Heart right ventricle (tissue), 16 donors: ENCODE measurements at regions not wholly inside any gene's neighbourhood (a gene's known extent, or its start where the extent isn't known, plus 50 kb on each side); places are given as distances from the start of the nearest gene placed in this dataset.

Experiments
- ATAC-seq, 8 donors: fragments of 200-7000 bp; cut with Tn5 transposase; one replicate each; pipeline ENCODE4 v1.9.1; 2020; ENCODE audit warnings: mild to moderate bottlenecking in 8 of 8, moderate library complexity in 8 of 8, moderate number of reproducible peaks in 1 of 8
- DNase-seq, 2 donors: peaks; one replicate each; pipeline ENCODE4 v3.0.0-alpha.2; 2020
- H3K27ac ChIP-seq, 10 donors: fragments of 200-600 bp; sonication (generic) in 2 of 10; one replicate each; pipeline versions ENCODE4 v1.5.0 to v1.8.0; 2020 to 2022; ENCODE audit warnings: mild to moderate bottlenecking in 3 of 10
- H3K27me3 ChIP-seq, 7 donors: fragments of 200-600 bp; one replicate each; pipeline ENCODE4 v1.8.0; 2021 to 2022; ENCODE audit warnings: mild to moderate bottlenecking in 2 of 7
- H3K36me3 ChIP-seq, 9 donors: fragments of 200-600 bp; sonication (generic) in 1 of 9; one replicate each; pipeline versions ENCODE4 v1.5.0 to v1.8.0; 2020 to 2022; ENCODE audit warnings: mild to moderate bottlenecking in 2 of 9
- H3K4me1 ChIP-seq, 9 donors: fragments of 200-600 bp; sonication (generic) in 1 of 9; one replicate each; pipeline versions ENCODE4 v1.5.0 to v1.8.0; 2020 to 2022; ENCODE audit warnings: mild to moderate bottlenecking in 4 of 9
- H3K4me3 ChIP-seq, 10 donors: fragments of 200-600 bp; sonication (generic) in 2 of 10; one replicate each; pipeline versions ENCODE4 v1.5.0 to v1.8.0; 2020 to 2022; ENCODE audit warnings: mild to moderate bottlenecking in 7 of 10, moderate library complexity in 2 of 10
- H3K9me3 ChIP-seq, 11 donors: fragments of 200-600 bp in 10 of 11; sonication (generic) in 2 of 11; one replicate each; pipeline versions ENCODE4 v1.5.0 to v1.8.0; 2013 to 2022; ENCODE audit warnings: mild to moderate bottlenecking in 2 of 11, control low read depth in 1 of 11, moderate library complexity in 1 of 11
- CTCF ChIP-seq, 9 donors: fragments of 200-600 bp; sonication (generic) in 2 of 9; IDR thresholded peaks; one replicate each; pipeline versions ENCODE4 v1.5.0 to v1.8.0; 2021 to 2022; ENCODE audit warnings: antibody characterized with exemption in 9 of 9, mild to moderate bottlenecking in 5 of 9, moderate library complexity in 1 of 9
- WGBS, 2 donors: extraction: QIAGEN DNeasy Blood & Tissue Kit; methylation state at CpG; one replicate each; pipeline ENCODE4 v1.1.7; 2013; ENCODE audit warnings: inconsistent platforms in 1 of 2; 5-methylcytosine and 5-hydroxymethylcytosine counted together
- intact Hi-C, 10 donors: fragments of 100-400 bp; cut with DNase I; formaldehyde crosslinking; loops; one replicate each; pipeline versions ENCODE4 v1.11.1 to v1.14.2; 2022
- donor health status: Arrhythmogenic right ventricular cardiomyopathy.
- donor health status: ischemic (EF 13 %, LVEDD 7.1; RV severe dilation, severe dysfunction).
- donor health status: healthy with polysubstance abuse.
- donor health status: DM: no; HTN: yes; CAD: no.
- donor health status: DM: no; HTN: no; CAD: no.
- donor health status: ischemic (EF 25% LVEDD 6.9; RV normal size, moderate dysfunction).
- donor health status: ischemic (EF 25% LVEDD 5.7; RV mildly dilated, moderate dysfunction).
- donor health status: healthy.
- donor health status: DM: yes; HTN: yes; CAD: no.
- donor health status: Ischemic cardiomyopathy.
- donor health status: ischemic (EF 35%, LVEDD 5.7; RV mildly dilated, moderate dysfunction).
- donor health status: nonischemic (EF 11% LVEDD 7.7; RV severe dilation, severe dysfunction).
- donor health status: DM: yes; HTN: yes; CAD: no.
- donor health status: PGD.
- donor health status: ischemic (EF 29% LVEDD 5.4; RV normal size, mild dysfunction).
- donor health status: nonischemic (EF 23%, LVEDD 6.1; RV moderate dilation, normal function).

GRCh38 chr6:168835991-168836390 is 395.0 kb downstream of the SMOC2 start:
- no peak for TF ChIP-seq CTCF (IDR thresholded peaks at IDR 0.05)
- no peaks in the 10 kb centered on the region for H3K36me3 ChIP-seq
- ATAC-seq: no peak
- no peak for DNase-seq
- peaks cover 0 to 28% (median 0%) of the 10 kb centered on the region in 7 donors for H3K27me3 ChIP-seq
- no peak overlapping the region for H3K4me3 ChIP-seq
- intact Hi-C loops: no loop called here
- no peaks in the 10 kb centered on the region for H3K4me1 ChIP-seq
- no peaks in the 10 kb centered on the region for H3K9me3 ChIP-seq
- no peak overlapping the region for H3K27ac ChIP-seq
- 80 to 84% methylated on average over 9 of the region's 9 CpGs for WGBS, 2 donors

GRCh38 chr6:168834801-168835200 is 393.8 kb downstream of the SMOC2 start:
- WGBS, 2 donors: 74 to 77% methylated on average over 5 of the region's 5 CpGs
- intact Hi-C loops: no loop called here

GRCh38 chr6:168834042-168834587 is 393.1 kb downstream of the SMOC2 start:
- TF ChIP-seq CTCF (IDR thresholded peaks at IDR 0.05): no peak
- Histone ChIP-seq H3K4me3 (no peak overlapping the region), H3K9me3 (no peaks in the 10 kb centered on the region), H3K27ac (no peak overlapping the region), H3K27me3 (peaks cover 0 to 28% (median 4%) of the 10 kb centered on the region in 7 donors), H3K36me3 (no peaks in the 10 kb centered on the region), H3K4me1 (no peaks in the 10 kb centered on the region)
- DNase-seq (no peak), ATAC-seq (no peak)
- WGBS, 2 donors: 62 to 69% methylated on average over 11 of the region's 11 CpGs
- intact Hi-C loops: no loop called here

More at GRCh38 chr6:168834801-168835200, 393.8 kb downstream of the SMOC2 start:
- Histone ChIP-seq H3K27me3 (peaks cover 0 to 28% (median under 1%) of the 10 kb centered on the region in 7 donors), H3K36me3 (no peaks in the 10 kb centered on the region), H3K4me1 (no peaks in the 10 kb centered on the region), H3K4me3 (no peak overlapping the region), H3K27ac (no peak overlapping the region), H3K9me3 (no peaks in the 10 kb centered on the region)
- ATAC-seq (no peak), DNase-seq (no peak)
- TF ChIP-seq CTCF (IDR thresholded peaks at IDR 0.05): no peak

GRCh38 chr6:168828800-168829199 is 387.8 kb downstream of the SMOC2 start:
- no peak for TF ChIP-seq CTCF (IDR thresholded peaks at IDR 0.05)

More at GRCh38 chr6:168828800-168829199, 387.8 kb downstream of the SMOC2 start:
- intact Hi-C loops: no loop called here
- Histone ChIP-seq H3K27me3 (peaks cover 0 to 4% (median 0%) of the 10 kb centered on the region in 7 donors), H3K9me3 (no peaks in the 10 kb centered on the region), H3K36me3 (no peaks in the 10 kb centered on the region), H3K27ac (no peak overlapping the region), H3K4me1 (peaks cover 0 to under 1% (median 0%) of the 10 kb centered on the region in 9 donors), H3K4me3 (no peak overlapping the region)
- 75% methylated on average over 2 of the region's 2 CpGs for WGBS, 2 donors
- DNase-seq: no peak
- no peak for ATAC-seq
